Lower leg skin (tissue), 4 donors: ENCODE measurements at regions not wholly inside any gene's neighbourhood (a gene's known extent, or its start where the extent isn't known, plus 50 kb on each side); places are given as distances from the start of the nearest gene placed in this dataset.

ENCODE experiments used
- DNase-seq, 2 donors: peaks; one replicate each; pipeline ENCODE4 v3.0.0-alpha.2; 2019; ENCODE audit warnings: low spot score in 2 of 2
- H3K4me3 ChIP-seq: fragments of 200-600 bp; sonication (generic); 2 replicates; pipeline ENCODE4 v1.5.1; 2017; ENCODE audit warnings: mild to moderate bottlenecking, low read depth; ENCODE audit not compliant: poor library complexity, severe bottlenecking
- POLR2A ChIP-seq, 2 donors: fragments of 450-650 bp; IDR thresholded peaks; one replicate each; pipeline ENCODE4 v1.6.1; 2016 to 2017; ENCODE audit warnings: antibody characterized with exemption in 2 of 2, mild to moderate bottlenecking in 1 of 2, moderate library complexity in 1 of 2
- WGBS, 2 donors: methylation state at CpG; one replicate each; pipeline ENCODE4 v1.1.5; 2018; 5-methylcytosine and 5-hydroxymethylcytosine counted together
- intact Hi-C: fragments of 100-400 bp; cut with DNase I; formaldehyde crosslinking; loops from one replicate; pipeline ENCODE4 v1.15.0; 2023; ENCODE audit warnings: low total_unique reads
- TF ChIP-seq, protein P1 (sequence below), 3 donors: fragments of 450-650 bp; IDR thresholded peaks; one replicate each; pipeline ENCODE4 v1.5.1; 2016; ENCODE audit warnings: antibody characterized with exemption in 3 of 3, mild to moderate bottlenecking in 3 of 3, moderate library complexity in 2 of 3

DNA sequence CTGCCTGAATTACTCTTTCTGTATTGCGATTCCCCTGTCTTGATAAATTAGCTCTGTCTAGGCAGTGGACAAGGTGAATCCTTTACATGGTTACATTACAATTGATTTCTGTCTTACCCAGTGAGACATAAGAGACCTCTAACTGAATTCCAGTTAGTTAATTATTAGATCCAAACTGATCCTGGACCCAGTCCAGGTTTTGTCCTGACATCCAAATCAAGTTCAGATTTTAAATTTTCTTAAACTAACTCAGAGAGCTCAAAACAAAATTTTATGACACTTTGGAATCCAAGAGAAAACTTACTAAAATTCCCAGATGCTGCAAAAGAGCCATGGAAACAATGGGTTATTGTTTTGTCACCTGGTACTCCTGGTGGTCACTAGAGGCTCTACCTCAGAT is 2166.6 kb downstream of the TP53TG3F start:
- H3K4me3 ChIP-seq: no peak overlapping the region
- intact Hi-C loops: no loop called here
- WGBS, 2 donors: 83 to 88% methylated on average over 1 of the region's 1 CpG
- no peak for TF ChIP-seq POLR2A (IDR thresholded peaks at IDR 0.05)
- DNase-seq: no peak

DNA sequence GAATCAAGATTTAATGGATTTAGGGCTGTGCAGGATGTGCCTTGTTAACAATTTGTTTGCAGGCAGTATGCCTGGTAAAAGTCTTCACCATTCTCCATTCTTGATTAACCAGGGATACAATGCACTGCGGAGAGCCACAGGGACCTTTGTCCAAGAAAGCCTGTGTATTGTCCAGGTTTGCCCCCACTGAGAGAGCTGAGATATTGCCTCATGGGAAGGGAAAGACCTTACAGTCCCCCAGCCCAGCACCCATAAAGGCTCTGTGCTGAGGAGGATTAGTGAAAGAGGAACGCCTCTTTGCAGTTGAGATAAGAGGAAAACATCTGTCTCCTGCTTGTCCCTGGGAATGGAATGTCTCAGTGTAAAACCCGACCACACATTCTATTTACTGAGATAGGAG is 2169.6 kb downstream of the TP53TG3F start:
- intact Hi-C loops: no loop called here
- no peak for DNase-seq
- WGBS, 2 donors: 59 to 83% methylated on average over 3 of the region's 3 CpGs
- H3K4me3 ChIP-seq: no peak overlapping the region
- TF ChIP-seq POLR2A (IDR thresholded peaks at IDR 0.05): no peak
- TF ChIP-seq, protein P1, sequence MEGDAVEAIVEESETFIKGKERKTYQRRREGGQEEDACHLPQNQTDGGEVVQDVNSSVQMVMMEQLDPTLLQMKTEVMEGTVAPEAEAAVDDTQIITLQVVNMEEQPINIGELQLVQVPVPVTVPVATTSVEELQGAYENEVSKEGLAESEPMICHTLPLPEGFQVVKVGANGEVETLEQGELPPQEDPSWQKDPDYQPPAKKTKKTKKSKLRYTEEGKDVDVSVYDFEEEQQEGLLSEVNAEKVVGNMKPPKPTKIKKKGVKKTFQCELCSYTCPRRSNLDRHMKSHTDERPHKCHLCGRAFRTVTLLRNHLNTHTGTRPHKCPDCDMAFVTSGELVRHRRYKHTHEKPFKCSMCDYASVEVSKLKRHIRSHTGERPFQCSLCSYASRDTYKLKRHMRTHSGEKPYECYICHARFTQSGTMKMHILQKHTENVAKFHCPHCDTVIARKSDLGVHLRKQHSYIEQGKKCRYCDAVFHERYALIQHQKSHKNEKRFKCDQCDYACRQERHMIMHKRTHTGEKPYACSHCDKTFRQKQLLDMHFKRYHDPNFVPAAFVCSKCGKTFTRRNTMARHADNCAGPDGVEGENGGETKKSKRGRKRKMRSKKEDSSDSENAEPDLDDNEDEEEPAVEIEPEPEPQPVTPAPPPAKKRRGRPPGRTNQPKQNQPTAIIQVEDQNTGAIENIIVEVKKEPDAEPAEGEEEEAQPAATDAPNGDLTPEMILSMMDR (IDR thresholded peaks at IDR 0.05): no peak

DNA sequence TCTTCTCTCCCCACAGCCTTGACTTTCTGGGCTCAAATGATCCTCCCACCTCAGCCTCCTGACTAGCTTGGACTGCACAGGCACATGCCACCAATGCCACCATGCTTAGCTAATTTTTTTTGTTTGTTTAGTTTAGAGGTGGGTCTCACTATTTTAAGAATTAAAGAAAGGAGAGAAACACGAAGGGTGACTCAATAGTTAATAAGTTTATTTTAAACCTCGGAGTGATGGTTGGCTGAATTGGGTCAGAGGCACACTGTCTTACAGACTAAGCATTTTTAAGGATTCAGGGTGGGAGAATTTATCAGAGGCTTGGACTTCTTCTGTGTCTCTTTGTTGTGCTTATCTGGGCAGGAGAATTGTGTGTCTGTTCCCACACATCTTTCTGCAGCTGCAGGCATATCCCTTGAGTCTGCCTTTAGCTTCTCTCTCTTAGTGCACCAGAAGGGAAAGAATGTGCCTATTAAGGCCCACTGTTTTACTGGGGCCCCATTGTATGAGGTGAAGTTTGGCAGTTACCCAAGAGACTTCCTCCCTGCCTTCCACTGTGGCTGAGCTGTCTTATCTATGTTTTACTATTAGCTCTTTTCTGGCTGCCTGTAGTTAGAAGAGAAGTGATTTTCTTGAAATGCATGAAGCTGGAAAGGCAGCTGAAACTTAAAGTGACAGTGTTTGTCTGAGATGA is 2172.0 kb downstream of the TP53TG3F start:
- intact Hi-C loops: no loop called here
- TF ChIP-seq, protein P1 (IDR thresholded peaks at IDR 0.05): no peak
- TF ChIP-seq POLR2A (IDR thresholded peaks at IDR 0.05): no peak
- no peak overlapping the region for H3K4me3 ChIP-seq
- no peak for DNase-seq
- WGBS, 2 donors: 40 to 43% methylated on average over 2 of the region's 2 CpGs

DNA sequence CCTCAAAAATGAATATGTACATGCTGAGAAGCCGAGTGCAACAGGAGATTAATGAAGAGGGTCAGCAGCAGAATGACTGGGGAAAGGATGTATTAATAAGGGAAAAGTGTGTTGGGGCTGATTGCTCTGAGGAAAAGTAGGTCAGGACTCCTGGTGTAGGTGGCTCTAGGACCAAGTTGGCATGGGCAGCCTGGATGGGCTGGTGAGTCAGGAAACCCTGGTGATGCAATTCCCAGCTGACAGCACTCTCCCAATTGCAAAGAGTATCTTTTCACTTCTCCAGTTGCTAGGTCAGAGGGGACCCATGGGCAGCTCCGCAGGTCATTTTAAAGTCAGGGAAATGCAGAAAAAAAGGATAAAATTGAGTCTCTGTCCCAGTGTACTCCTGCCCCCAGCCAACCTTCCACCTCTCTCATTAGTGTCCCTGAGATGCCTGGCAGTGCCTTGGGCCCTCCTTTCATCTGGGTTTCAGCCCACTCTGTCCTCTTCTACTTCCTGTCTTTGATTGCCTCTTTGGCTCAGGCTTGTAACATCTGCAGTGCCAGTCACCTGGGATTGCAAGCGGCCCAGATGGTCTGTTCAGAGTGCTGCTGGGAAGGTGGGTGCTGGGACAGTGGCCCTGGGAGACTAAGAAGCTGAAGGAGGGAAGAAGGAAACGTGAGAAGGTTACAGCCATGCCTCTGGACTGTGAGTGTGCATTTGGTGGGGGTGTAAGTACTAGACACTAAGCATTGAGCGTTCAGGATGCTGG is 2177.2 kb downstream of the TP53TG3F start:
- no peak for DNase-seq
- TF ChIP-seq, protein P1 (IDR thresholded peaks at IDR 0.05): no peak
- no peak for TF ChIP-seq POLR2A (IDR thresholded peaks at IDR 0.05)
- 58 to 63% methylated on average over 5 of the region's 5 CpGs for WGBS, 2 donors
- intact Hi-C loops: no loop called here
- H3K4me3 ChIP-seq: no peak overlapping the region

DNA sequence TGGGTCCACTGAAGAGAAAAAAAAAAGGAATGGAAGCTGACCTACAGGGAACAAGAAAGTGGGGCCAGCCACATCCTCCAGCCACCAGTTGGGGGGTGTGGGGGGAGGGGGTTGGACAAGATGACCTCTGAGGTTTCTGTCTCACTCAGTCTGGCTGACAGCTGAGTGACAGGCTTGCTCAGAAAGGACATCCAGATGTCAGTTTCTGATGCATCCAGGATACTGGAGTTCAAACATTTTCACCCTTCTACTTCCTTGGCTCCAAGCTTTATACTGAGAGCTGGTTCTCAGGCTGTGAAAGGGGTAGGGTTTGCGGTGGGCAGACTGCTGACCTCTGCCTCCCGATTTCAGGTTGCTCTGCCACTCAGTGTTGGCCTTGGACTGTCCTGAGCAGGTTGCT is 2178.3 kb downstream of the TP53TG3F start:
- TF ChIP-seq, protein P1 (IDR thresholded peaks at IDR 0.05): no peak
- no peak for TF ChIP-seq POLR2A (IDR thresholded peaks at IDR 0.05)
- H3K4me3 ChIP-seq: no peak overlapping the region
- intact Hi-C loops: no loop called here
- DNase-seq: no peak
- WGBS, 2 donors: 56 to 60% methylated on average over 2 of the region's 2 CpGs
